Omental fat pad (tissue), 2 donors: ENCODE measurements at regions not wholly inside any gene's neighbourhood (a gene's known extent, or its start where the extent isn't known, plus 50 kb on each side); places are given as distances from the start of the nearest gene placed in this dataset. TPM values are rescaled to one million over a fixed set of nuclear protein-coding genes. Genes with fewer than 3 reads are reported as not detected.
"Not testable (repeated sequence)": the region's sequence is repeated elsewhere in the genome, so short reads cannot be mapped to it uniquely, and the experiment has no call there.

ENCODE experiments used
- ATAC-seq: fragments of 150-250 bp; one replicate; pipeline ENCODE4 v1.9.1; 2016; ENCODE audit warnings: mild to moderate bottlenecking, moderate library complexity; ENCODE audit not compliant: low FRiP score
- DNase-seq: peaks from one replicate; pipeline ENCODE4 v3.0.0-alpha.2; 2019; ENCODE audit warnings: low spot score
- small RNA-seq: library from RNA; depleted of rRNA; stranded (forward); fragments of <200 nt; gene quantifications from one replicate; pipeline ENCODE3, GENCODE V24; 2016

DNA sequence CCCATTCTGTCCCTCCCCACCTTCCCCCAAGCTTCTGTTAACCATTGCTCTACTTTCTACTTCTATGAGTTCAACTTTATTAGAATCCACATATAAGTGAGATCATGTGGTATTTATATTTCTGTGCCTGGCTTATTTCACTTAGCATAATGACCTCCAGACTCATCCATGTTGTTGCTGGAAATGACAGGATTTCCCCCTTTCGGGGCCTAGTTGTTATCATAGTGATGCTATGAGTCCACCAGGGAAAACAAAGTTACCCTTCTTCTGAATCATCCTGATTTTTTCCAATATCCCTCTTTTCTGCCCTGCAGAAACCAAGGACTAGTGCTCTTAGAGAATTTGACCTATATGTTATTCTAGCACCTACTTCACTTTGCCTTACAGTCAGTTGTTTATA, 53.2 kb upstream of the TERB2 start:
- ATAC-seq, DNase-seq: not testable (repeated sequence)

- DNase-seq, ATAC-seq: not testable (repeated sequence)
Measured at GRCh38 chr15:44904651-44905340, 51.7 kb upstream of the TERB2 start.

Small RNAs in the stretch of these regions (small RNA-seq; reads per million reads assigned to genes)
- gene RF00019 (not detected), gene RNU1-119P (not detected)
